Liver (tissue), 8 donors: ENCODE measurements at regions not wholly inside any gene's neighbourhood (a gene's known extent, or its start where the extent isn't known, plus 50 kb on each side); places are given as distances from the start of the nearest gene placed in this dataset.

Source experiments
- DNase-seq: peaks from one replicate; pipeline ENCODE4 v3.0.0-alpha.2; 2017; ENCODE audit warnings: low spot score
- H3K27ac ChIP-seq, 2 donors: one replicate each; pipeline ENCODE4 v1.7.0; 2013; ENCODE audit warnings: inconsistent platforms in 2 of 2, low read length in 2 of 2, control low read depth in 1 of 2, low read depth in 1 of 2, mild to moderate bottlenecking in 1 of 2
- H3K27me3 ChIP-seq, 4 donors: one replicate each; pipeline versions ENCODE4 v1.6.1 to v1.7.0; 2013; ENCODE audit warnings: low read length in 3 of 4, inconsistent platforms in 1 of 4, mild to moderate bottlenecking in 1 of 4, moderate library complexity in 1 of 4; ENCODE audit not compliant: control insufficient read depth in 4 of 4, insufficient read depth in 4 of 4
- H3K36me3 ChIP-seq, 4 donors: one replicate each; pipeline versions ENCODE4 v1.6.1 to v1.7.0; 2013; ENCODE audit warnings: low read length in 3 of 4, mild to moderate bottlenecking in 3 of 4, low read depth in 1 of 4, moderate library complexity in 1 of 4; ENCODE audit not compliant: control insufficient read depth in 4 of 4, insufficient read depth in 3 of 4
- H3K4me1 ChIP-seq, 4 donors: one replicate each; pipeline versions ENCODE4 v1.6.1 to v1.7.0; 2013; ENCODE audit warnings: low read length in 3 of 4, mild to moderate bottlenecking in 3 of 4, moderate library complexity in 1 of 4; ENCODE audit not compliant: control insufficient read depth in 4 of 4, insufficient read depth in 4 of 4
- H3K4me3 ChIP-seq, 3 donors: one replicate each; pipeline versions ENCODE4 v1.6.1 to v1.7.0; 2013; ENCODE audit warnings: low read length in 3 of 3, control low read depth in 1 of 3, low read depth in 1 of 3, mild to moderate bottlenecking in 1 of 3
- H3K9ac ChIP-seq, 2 donors: one replicate each; pipeline ENCODE4 v1.7.0; 2013; ENCODE audit warnings: low read length in 2 of 2, mild to moderate bottlenecking in 2 of 2, moderate library complexity in 2 of 2, control low read depth in 1 of 2, low read depth in 1 of 2
- H3K9me3 ChIP-seq, 4 donors: one replicate each; pipeline versions ENCODE4 v1.6.1 to v1.7.0; 2013; ENCODE audit warnings: low read length in 3 of 4; ENCODE audit not compliant: control insufficient read depth in 4 of 4
- EGR1 ChIP-seq, 2 donors: IDR thresholded peaks; 2 replicates each; pipeline ENCODE4 v1.6.1; 2016 to 2018; ENCODE audit warnings: antibody characterized with exemption in 2 of 2, low read depth in 2 of 2
- FOXA1 ChIP-seq: IDR thresholded peaks from 2 replicates; pipeline ENCODE4 v1.6.1; 2016; ENCODE audit warnings: antibody characterized with exemption
- FOXA2 ChIP-seq: IDR thresholded peaks from 2 replicates; pipeline ENCODE4 v1.6.1; 2016; ENCODE audit warnings: antibody characterized with exemption
- GABPA ChIP-seq, 2 donors: IDR thresholded peaks in 1 of 2; conservative IDR thresholded peaks in 1 of 2; 2 replicates each; pipeline ENCODE4 v1.6.1; 2016; ENCODE audit warnings: antibody characterized with exemption in 2 of 2, mild to moderate bottlenecking in 1 of 2, moderate library complexity in 1 of 2
- HNF4G ChIP-seq: IDR thresholded peaks from 2 replicates; pipeline ENCODE4 v1.6.1; 2016; ENCODE audit warnings: antibody characterized with exemption
- JUND ChIP-seq, 2 donors: IDR thresholded peaks; 2 replicates each; pipeline ENCODE4 v1.6.1; 2016; ENCODE audit warnings: antibody characterized with exemption in 2 of 2
- RAD21 ChIP-seq, 2 donors: IDR thresholded peaks; 2 replicates each; pipeline ENCODE4 v1.6.1; 2016; ENCODE audit warnings: antibody characterized with exemption in 2 of 2, mild to moderate bottlenecking in 2 of 2
- RXRA ChIP-seq, 2 donors: IDR thresholded peaks; 2 replicates each; pipeline ENCODE4 v1.6.1; 2017 to 2018; ENCODE audit warnings: antibody characterized with exemption in 2 of 2, mild to moderate bottlenecking in 1 of 2
- SP1 ChIP-seq: IDR thresholded peaks from 2 replicates; pipeline ENCODE4 v1.6.1; 2018; ENCODE audit warnings: antibody characterized with exemption, mild to moderate bottlenecking
- YY1 ChIP-seq: IDR thresholded peaks from 2 replicates; pipeline ENCODE4 v1.6.1; 2016; ENCODE audit warnings: antibody characterized with exemption, mild to moderate bottlenecking
- WGBS: extraction: QIAGEN DNeasy Blood & Tissue Kit; methylation state at CpG from one replicate; pipeline ENCODE4 v1.1.7; 2013; 5-methylcytosine and 5-hydroxymethylcytosine counted together
- TF ChIP-seq, protein P1 (sequence below): IDR thresholded peaks from 2 replicates; pipeline ENCODE4 v1.6.1; 2016; ENCODE audit warnings: antibody characterized with exemption
- TF ChIP-seq, protein P2 (sequence below): IDR thresholded peaks from 2 replicates; pipeline ENCODE4 v1.6.1; 2016; ENCODE audit warnings: antibody characterized with exemption, mild to moderate bottlenecking
- TF ChIP-seq, protein P3 (sequence below): fragments of 150-350 bp; IDR thresholded peaks from 2 replicates; pipeline ENCODE4 v1.5.1; 2017; ENCODE audit warnings: improper control_type of control experiment, low read depth, low read length; ENCODE audit not compliant: missing input control
- TF ChIP-seq, protein P4 (sequence below): IDR thresholded peaks from 2 replicates; pipeline ENCODE4 v1.6.1; 2016; ENCODE audit warnings: antibody characterized with exemption
- donor health status: healthy.
- donor health status: healthy.
- donor health status: healthy.
- donor health status: healthy.
- donor health status: healthy.

DNA sequence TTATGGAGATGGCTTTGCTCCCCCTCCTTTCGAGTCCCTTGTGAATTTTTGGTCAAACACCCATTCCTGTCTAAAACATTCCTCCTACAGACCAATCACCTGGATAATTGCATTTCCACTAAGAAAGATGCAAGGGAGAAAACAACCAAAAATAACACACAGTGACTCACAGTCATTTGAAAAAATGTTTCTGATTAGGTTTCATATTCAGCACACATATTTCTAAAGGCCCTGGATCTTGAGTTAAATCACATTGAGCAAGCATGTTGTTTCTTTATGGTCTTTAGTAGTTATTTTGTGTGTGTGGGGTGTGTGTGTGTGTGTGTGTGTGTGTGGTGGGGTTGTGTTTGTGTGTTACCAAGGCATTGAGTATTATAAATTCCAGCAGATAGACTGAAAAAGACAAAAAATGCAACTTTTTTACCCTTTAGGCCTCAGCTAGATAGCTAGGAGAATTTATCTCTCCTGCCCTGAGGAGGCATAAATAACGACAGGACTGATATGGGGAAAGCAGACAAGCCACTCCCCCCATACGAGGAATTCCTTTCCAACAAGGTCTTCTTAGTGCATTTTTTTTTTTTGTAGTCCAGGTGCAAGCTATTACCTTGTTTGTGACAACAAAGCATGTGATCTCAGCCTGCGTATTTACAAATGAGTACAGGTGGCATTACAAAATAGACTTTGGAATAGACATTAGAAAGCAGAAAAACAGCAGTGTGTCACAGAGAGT, 265.4 kb upstream of the ADGRL3 start:
- H3K36me3 ChIP-seq, result no peaks in the 10 kb centered on the region
- DNase-seq, result no peak
- no peak overlapping the region for H3K4me3 ChIP-seq
- no peaks in the 10 kb centered on the region for H3K9me3 ChIP-seq
- H3K9ac ChIP-seq, result no peak overlapping the region
- 42% methylated on average over 4 of the region's 4 CpGs for WGBS
- H3K27ac ChIP-seq, result no peak overlapping the region
- TF ChIP-seq, protein P1, sequence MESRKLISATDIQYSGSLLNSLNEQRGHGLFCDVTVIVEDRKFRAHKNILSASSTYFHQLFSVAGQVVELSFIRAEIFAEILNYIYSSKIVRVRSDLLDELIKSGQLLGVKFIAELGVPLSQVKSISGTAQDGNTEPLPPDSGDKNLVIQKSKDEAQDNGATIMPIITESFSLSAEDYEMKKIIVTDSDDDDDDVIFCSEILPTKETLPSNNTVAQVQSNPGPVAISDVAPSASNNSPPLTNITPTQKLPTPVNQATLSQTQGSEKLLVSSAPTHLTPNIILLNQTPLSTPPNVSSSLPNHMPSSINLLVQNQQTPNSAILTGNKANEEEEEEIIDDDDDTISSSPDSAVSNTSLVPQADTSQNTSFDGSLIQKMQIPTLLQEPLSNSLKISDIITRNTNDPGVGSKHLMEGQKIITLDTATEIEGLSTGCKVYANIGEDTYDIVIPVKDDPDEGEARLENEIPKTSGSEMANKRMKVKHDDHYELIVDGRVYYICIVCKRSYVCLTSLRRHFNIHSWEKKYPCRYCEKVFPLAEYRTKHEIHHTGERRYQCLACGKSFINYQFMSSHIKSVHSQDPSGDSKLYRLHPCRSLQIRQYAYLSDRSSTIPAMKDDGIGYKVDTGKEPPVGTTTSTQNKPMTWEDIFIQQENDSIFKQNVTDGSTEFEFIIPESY, result no peak
- TF ChIP-seq, protein P2, sequence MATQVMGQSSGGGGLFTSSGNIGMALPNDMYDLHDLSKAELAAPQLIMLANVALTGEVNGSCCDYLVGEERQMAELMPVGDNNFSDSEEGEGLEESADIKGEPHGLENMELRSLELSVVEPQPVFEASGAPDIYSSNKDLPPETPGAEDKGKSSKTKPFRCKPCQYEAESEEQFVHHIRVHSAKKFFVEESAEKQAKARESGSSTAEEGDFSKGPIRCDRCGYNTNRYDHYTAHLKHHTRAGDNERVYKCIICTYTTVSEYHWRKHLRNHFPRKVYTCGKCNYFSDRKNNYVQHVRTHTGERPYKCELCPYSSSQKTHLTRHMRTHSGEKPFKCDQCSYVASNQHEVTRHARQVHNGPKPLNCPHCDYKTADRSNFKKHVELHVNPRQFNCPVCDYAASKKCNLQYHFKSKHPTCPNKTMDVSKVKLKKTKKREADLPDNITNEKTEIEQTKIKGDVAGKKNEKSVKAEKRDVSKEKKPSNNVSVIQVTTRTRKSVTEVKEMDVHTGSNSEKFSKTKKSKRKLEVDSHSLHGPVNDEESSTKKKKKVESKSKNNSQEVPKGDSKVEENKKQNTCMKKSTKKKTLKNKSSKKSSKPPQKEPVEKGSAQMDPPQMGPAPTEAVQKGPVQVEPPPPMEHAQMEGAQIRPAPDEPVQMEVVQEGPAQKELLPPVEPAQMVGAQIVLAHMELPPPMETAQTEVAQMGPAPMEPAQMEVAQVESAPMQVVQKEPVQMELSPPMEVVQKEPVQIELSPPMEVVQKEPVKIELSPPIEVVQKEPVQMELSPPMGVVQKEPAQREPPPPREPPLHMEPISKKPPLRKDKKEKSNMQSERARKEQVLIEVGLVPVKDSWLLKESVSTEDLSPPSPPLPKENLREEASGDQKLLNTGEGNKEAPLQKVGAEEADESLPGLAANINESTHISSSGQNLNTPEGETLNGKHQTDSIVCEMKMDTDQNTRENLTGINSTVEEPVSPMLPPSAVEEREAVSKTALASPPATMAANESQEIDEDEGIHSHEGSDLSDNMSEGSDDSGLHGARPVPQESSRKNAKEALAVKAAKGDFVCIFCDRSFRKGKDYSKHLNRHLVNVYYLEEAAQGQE, result no peak
- TF ChIP-seq FOXA2 (no peak), YY1 (no peak), SP1 (no peak), EGR1 (IDR thresholded peaks at IDR 0.05; ENCODE audit: low read depth in 2 of 2) (no peak)
- TF ChIP-seq, protein P3, sequence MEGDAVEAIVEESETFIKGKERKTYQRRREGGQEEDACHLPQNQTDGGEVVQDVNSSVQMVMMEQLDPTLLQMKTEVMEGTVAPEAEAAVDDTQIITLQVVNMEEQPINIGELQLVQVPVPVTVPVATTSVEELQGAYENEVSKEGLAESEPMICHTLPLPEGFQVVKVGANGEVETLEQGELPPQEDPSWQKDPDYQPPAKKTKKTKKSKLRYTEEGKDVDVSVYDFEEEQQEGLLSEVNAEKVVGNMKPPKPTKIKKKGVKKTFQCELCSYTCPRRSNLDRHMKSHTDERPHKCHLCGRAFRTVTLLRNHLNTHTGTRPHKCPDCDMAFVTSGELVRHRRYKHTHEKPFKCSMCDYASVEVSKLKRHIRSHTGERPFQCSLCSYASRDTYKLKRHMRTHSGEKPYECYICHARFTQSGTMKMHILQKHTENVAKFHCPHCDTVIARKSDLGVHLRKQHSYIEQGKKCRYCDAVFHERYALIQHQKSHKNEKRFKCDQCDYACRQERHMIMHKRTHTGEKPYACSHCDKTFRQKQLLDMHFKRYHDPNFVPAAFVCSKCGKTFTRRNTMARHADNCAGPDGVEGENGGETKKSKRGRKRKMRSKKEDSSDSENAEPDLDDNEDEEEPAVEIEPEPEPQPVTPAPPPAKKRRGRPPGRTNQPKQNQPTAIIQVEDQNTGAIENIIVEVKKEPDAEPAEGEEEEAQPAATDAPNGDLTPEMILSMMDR, result no peak
- no peaks in the 10 kb centered on the region for H3K4me1 ChIP-seq
- H3K27me3 ChIP-seq, result no peaks in the 10 kb centered on the region

DNA sequence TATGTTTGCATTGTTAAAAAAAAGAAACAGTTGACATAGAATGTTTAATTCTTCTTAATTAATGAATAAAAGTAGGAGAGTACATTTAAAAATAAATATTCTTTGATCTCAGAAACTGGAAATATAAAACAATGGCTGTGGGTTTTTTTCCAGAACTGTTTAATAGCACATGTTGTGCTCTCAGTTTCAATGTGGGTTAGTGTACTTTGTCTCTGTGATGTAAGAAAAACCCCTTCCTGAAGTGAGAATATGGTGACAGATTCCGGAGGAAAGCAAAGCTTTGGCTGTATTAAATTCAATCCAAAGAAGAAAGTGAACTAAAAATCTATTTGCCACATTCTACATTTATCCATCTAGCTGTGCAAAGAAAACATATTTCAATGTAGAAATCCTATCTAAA, 261.9 kb upstream of the ADGRL3 start:
- no peak overlapping the region for H3K9ac ChIP-seq
- H3K9me3 ChIP-seq, result no peaks in the 10 kb centered on the region
- no peak for DNase-seq
- 62% methylated on average over 1 of the region's 1 CpG for WGBS
- no peak overlapping the region for H3K4me3 ChIP-seq
- H3K4me1 ChIP-seq, result no peaks in the 10 kb centered on the region
- H3K36me3 ChIP-seq, result no peaks in the 10 kb centered on the region
- H3K27me3 ChIP-seq, result no peaks in the 10 kb centered on the region
- no peak overlapping the region for H3K27ac ChIP-seq
- TF ChIP-seq RAD21 (IDR thresholded peaks at IDR 0.05), result no peak
- TF ChIP-seq, protein P4, sequence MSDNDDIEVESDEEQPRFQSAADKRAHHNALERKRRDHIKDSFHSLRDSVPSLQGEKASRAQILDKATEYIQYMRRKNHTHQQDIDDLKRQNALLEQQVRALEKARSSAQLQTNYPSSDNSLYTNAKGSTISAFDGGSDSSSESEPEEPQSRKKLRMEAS, result no peak
- TF ChIP-seq, protein P3, result no peak
- TF ChIP-seq EGR1 (IDR thresholded peaks at IDR 0.05; ENCODE audit: low read depth in 2 of 2), result no peak
- TF ChIP-seq FOXA2, result no peak
- TF ChIP-seq HNF4G, result no peak
- TF ChIP-seq, protein P2, result no peak
- no peak for TF ChIP-seq JUND (IDR thresholded peaks at IDR 0.05)
- no peak for TF ChIP-seq YY1
- TF ChIP-seq GABPA (IDR thresholded peaks at IDR 0.05 in 1 of 2, conservative IDR thresholded peaks at IDR 0.05 in 1 of 2), result no peak
- TF ChIP-seq RXRA (IDR thresholded peaks at IDR 0.05), result no peak
- TF ChIP-seq, protein P1, result no peak
- TF ChIP-seq FOXA1, result no peak
- TF ChIP-seq SP1, result no peak
